Osteocyte (in vitro differentiated cells): ENCODE measurements at regions not wholly inside any gene's neighbourhood (a gene's known extent, or its start where the extent isn't known, plus 50 kb on each side); places are given as distances from the start of the nearest gene placed in this dataset.
"Not testable (repeated sequence)": the region's sequence is repeated elsewhere in the genome, so short reads cannot be mapped to it uniquely, and the experiment has no call there.

ENCODE experiments used
- DNase-seq: peaks from one replicate; pipeline ENCODE4 v3.0.0; 2021; ENCODE audit warnings: mixed read lengths; ENCODE audit not compliant: unreplicated experiment; ENCODE audit errors: extremely low spot score
- H3K27ac Mint-ChIP-seq: one replicate; pipeline ENCODE4 v1.8.0; 2021; ENCODE audit warnings: mild to moderate bottlenecking, mixed read lengths; ENCODE audit not compliant: unreplicated experiment
- H3K27me3 Mint-ChIP-seq: one replicate; pipeline ENCODE4 v1.8.0; 2021; ENCODE audit warnings: mixed read lengths; ENCODE audit not compliant: unreplicated experiment
- H3K36me3 Mint-ChIP-seq: one replicate; pipeline ENCODE4 v1.8.0; 2021; ENCODE audit warnings: mixed read lengths; ENCODE audit not compliant: unreplicated experiment
- H3K4me1 Mint-ChIP-seq: one replicate; pipeline ENCODE4 v1.8.0; 2021; ENCODE audit warnings: mixed read lengths; ENCODE audit not compliant: unreplicated experiment
- H3K4me3 Mint-ChIP-seq: one replicate; pipeline ENCODE4 v1.8.0; 2021; ENCODE audit warnings: mild to moderate bottlenecking, moderate library complexity, mixed read lengths; ENCODE audit not compliant: unreplicated experiment
- H3K9me3 Mint-ChIP-seq: one replicate; pipeline ENCODE4 v1.8.0; 2021; ENCODE audit warnings: mixed read lengths; ENCODE audit not compliant: unreplicated experiment
- CTCF ChIP-seq: fragments of 200-600 bp; sonication (generic); IDR thresholded peaks from 2 replicates; pipeline ENCODE4 v1.5.0; 2021; ENCODE audit warnings: antibody characterized with exemption, mild to moderate bottlenecking, moderate library complexity

DNA sequence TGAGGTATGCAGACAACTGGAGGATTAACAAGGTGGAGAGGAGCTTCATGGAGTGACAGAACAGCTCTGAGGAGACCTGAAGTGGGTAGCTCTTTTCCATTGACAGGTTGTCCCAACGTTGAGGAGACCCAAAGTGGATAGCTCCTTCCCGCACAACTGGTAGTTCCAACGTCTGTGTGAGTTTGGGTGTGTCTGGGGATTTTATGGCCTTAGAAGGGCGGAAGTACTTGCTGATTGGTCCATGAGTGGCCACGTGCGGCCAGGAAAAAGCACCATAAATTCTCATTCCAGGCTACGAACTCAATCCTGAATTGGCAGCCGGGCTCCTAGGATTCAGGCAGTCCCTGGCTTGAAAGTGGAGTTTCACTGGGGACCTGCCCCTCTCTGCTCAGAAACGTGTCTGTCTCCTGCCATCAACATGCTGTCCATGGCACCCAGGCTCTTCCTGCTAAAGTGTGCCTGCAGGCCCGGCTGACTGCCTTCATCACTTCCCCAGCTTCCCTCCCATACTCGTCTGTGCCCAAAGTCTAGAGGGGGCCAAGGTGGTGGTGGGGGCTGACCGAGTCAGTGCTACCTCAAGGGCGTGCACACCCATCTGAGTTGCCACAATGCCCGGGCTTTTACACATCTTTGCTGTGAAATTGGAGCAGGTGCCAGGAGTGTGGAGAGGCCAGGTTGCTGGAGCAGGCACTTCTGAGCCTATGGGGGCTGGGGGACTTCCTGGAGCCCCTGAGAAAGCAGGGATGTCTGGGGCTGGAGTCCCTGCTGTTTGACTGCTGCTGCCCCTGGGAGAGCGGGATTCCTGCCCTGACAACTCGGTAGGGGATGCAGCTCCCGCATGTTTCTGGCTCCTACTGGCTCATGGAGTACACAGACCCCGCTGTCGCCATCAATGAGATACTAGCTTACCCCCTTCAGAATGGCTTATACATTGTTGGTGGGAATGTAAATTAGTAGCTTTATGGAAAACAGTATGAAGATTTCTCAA is 2034.6 kb upstream of the ACO1 start:
- Mint-ChIP-seq H3K36me3 (no peaks in the 10 kb centered on the region), H3K27me3 (no peaks in the 10 kb centered on the region), H3K4me3 (no peak overlapping the region), H3K4me1 (no peaks in the 10 kb centered on the region), H3K9me3 (peaks cover 17% of the 10 kb centered on the region), H3K27ac (no peak overlapping the region)
- TF ChIP-seq CTCF: no peak
- no peak for DNase-seq

GRCh38 chr9:30356221-30356620 is 2028.2 kb upstream of the ACO1 start:
- Mint-ChIP-seq H3K27me3 (no peaks in the 10 kb centered on the region), H3K4me3 (no peak overlapping the region), H3K36me3 (no peaks in the 10 kb centered on the region), H3K4me1 (no peaks in the 10 kb centered on the region), H3K9me3 (no peaks in the 10 kb centered on the region), H3K27ac (no peak overlapping the region)
- no peak for TF ChIP-seq CTCF
- no peak for DNase-seq

DNA sequence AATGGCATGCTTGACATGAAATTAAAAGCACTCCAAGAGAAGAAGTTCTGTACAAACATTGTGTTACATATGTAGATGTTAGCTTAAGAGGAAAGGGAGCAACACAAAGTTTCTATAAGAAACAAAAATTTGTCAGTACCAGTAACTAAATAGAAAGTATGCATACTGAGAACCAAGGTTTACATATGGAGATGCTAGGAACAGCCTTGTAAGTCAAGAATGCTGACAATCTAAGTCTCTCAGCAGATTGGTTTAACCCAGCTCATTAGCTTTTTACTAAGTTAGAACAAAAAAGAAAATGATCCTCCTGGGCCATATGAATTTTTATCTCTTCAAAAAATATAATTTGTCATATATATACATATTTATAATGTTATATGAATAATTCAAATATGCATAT is 2022.1 kb upstream of the ACO1 start:
- Mint-ChIP-seq H3K9me3 (no peaks in the 10 kb centered on the region), H3K4me3 (no peak overlapping the region), H3K27ac (no peak overlapping the region), H3K27me3 (no peaks in the 10 kb centered on the region), H3K36me3 (no peaks in the 10 kb centered on the region), H3K4me1 (no peaks in the 10 kb centered on the region)
- no peak for TF ChIP-seq CTCF
- no peak for DNase-seq

- not testable (repeated sequence) for H3K9me3 Mint-ChIP-seq, H3K27me3 Mint-ChIP-seq, H3K36me3 Mint-ChIP-seq
These were observed 2018.3 kb upstream of the ACO1 start for GRCh38 chr9:30366140-30366539.

DNA sequence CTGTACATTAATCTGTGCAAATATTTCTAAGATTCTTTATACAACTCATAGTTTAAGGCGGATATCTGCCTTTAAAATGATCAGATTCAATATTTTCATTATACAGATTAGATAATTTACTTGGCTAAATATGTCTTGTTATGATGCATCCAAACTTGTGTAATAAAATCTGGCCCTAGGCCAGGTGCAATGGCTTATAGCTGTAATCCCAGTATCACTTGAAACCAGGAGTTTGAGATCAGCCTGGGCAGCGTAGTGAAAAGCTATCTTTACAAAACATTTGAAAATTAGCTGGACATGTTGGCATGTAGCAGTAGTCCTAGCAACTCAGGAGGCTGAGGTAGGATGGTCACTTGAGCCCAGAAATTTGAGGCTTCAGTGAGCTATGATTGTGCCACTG is 2002.2 kb upstream of the ACO1 start:
- no peaks in the 10 kb centered on the region for H3K36me3 Mint-ChIP-seq
- H3K27me3 Mint-ChIP-seq: no peaks in the 10 kb centered on the region
- H3K27ac Mint-ChIP-seq: no peak overlapping the region
- no peaks in the 10 kb centered on the region for H3K4me1 Mint-ChIP-seq
- no peak overlapping the region for H3K4me3 Mint-ChIP-seq
- TF ChIP-seq CTCF: no peak
- no peaks in the 10 kb centered on the region for H3K9me3 Mint-ChIP-seq
- no peak for DNase-seq

More at GRCh38 chr9:30366140-30366539, 2018.3 kb upstream of the ACO1 start:
- H3K4me3 Mint-ChIP-seq, H3K27ac Mint-ChIP-seq, DNase-seq, H3K4me1 Mint-ChIP-seq: not testable (repeated sequence)
